Neuronal stem cell (in vitro differentiated cells): ENCODE measurements at regions not wholly inside any gene's neighbourhood (a gene's known extent, or its start where the extent isn't known, plus 50 kb on each side); places are given as distances from the start of the nearest gene placed in this dataset.
A peak's percentile ranks its signal among the peaks of the same experiment; 100 is the strongest.
"Not testable (repeated sequence)": the region's sequence is repeated elsewhere in the genome, so short reads cannot be mapped to it uniquely, and the experiment has no call there.

Experiments used
- DNase-seq: peaks from one replicate; pipeline ENCODE4 v3.0.0-alpha.2; 2013; ENCODE audit warnings: low spot score
- H2AFZ ChIP-seq: one replicate; pipeline ENCODE4 v1.6.1; 2013; ENCODE audit warnings: mild to moderate bottlenecking, low read length, inconsistent platforms
- H2AK5ac ChIP-seq: 2 replicates; pipeline ENCODE4 v1.6.1; 2013; ENCODE audit warnings: low read depth, mild to moderate bottlenecking, inconsistent platforms, low read length, moderate library complexity, mixed read lengths
- H2BK120ac ChIP-seq: 2 replicates; pipeline ENCODE4 v1.6.1; 2013; ENCODE audit warnings: low read depth, mild to moderate bottlenecking, inconsistent platforms, low read length, moderate library complexity, mixed read lengths
- H2BK12ac ChIP-seq: one replicate; pipeline ENCODE4 v1.6.1; 2013; ENCODE audit warnings: low read length, inconsistent platforms
- H2BK15ac ChIP-seq: 2 replicates; pipeline ENCODE4 v1.6.1; 2013; ENCODE audit warnings: mild to moderate bottlenecking, low read length, inconsistent platforms, mixed read lengths
- H2BK5ac ChIP-seq: one replicate; pipeline ENCODE4 v1.6.1; 2013; ENCODE audit warnings: inconsistent platforms, mild to moderate bottlenecking, low read length, moderate library complexity
- H3K14ac ChIP-seq: one replicate; pipeline ENCODE4 v1.6.1; 2013; ENCODE audit warnings: low read length, inconsistent platforms
- H3K18ac ChIP-seq: 2 replicates; pipeline ENCODE4 v1.6.1; 2013; ENCODE audit warnings: low read length, inconsistent platforms
- H3K23ac ChIP-seq: 2 replicates; pipeline ENCODE4 v1.6.1; 2013; ENCODE audit warnings: low read depth, mild to moderate bottlenecking, mixed read lengths, low read length, inconsistent platforms; ENCODE audit not compliant: poor library complexity
- H3K27ac ChIP-seq: replicated peaks from 3 replicates; pipeline ENCODE4 v1.5.1; 2013; ENCODE audit warnings: low read length, inconsistent platforms
- H3K27me3 ChIP-seq, 3 experiments: 2 replicates each; pipeline ENCODE4 v1.6.1; 2013; ENCODE audit warnings: low read length in 3 of 3, mild to moderate bottlenecking in 2 of 3, inconsistent platforms in 1 of 3, low read depth in 1 of 3, mixed read lengths in 1 of 3, moderate library complexity in 1 of 3; ENCODE audit not compliant: control insufficient read depth in 3 of 3, insufficient read depth in 3 of 3
- H3K36me3 ChIP-seq, 2 donors: replicated peaks in 1 of 2; 2 replicates each; pipeline ENCODE4 v1.6.1; 2013; ENCODE audit warnings: low read length in 2 of 2; ENCODE audit not compliant: control insufficient read depth in 2 of 2, insufficient read depth in 2 of 2
- H3K4ac ChIP-seq: 2 replicates; pipeline ENCODE4 v1.6.1; 2013; ENCODE audit warnings: inconsistent platforms, mild to moderate bottlenecking, low read length, moderate library complexity
- H3K4me1 ChIP-seq, 2 donors: 1 replicate in 1 of 2; 2 replicates in 1 of 2; pipeline ENCODE4 v1.6.1; 2013; ENCODE audit warnings: low read length in 2 of 2, low read depth in 1 of 2; ENCODE audit not compliant: control insufficient read depth in 2 of 2, insufficient read depth in 1 of 2
- H3K4me2 ChIP-seq: one replicate; pipeline ENCODE4 v1.6.1; 2013; ENCODE audit warnings: mild to moderate bottlenecking, low read length, inconsistent platforms; ENCODE audit not compliant: insufficient read depth, poor library complexity, severe bottlenecking
- H3K4me3 ChIP-seq, 2 donors: 2 replicates each; pipeline ENCODE4 v1.5.1; 2013; ENCODE audit warnings: low read length in 2 of 2, mild to moderate bottlenecking in 2 of 2, inconsistent platforms in 1 of 2, moderate library complexity in 1 of 2
- H3K79me1 ChIP-seq: one replicate; pipeline ENCODE4 v1.6.1; 2013; ENCODE audit warnings: low read depth, mild to moderate bottlenecking, inconsistent platforms, low read length, moderate library complexity
- H3K9ac ChIP-seq: one replicate; pipeline ENCODE4 v1.6.1; 2013; ENCODE audit warnings: mild to moderate bottlenecking, low read depth, low read length, inconsistent platforms; ENCODE audit not compliant: poor library complexity
- H3K9me3 ChIP-seq, 2 donors: replicated peaks in 1 of 2; 2 replicates each; pipeline versions ENCODE3 to v1.6.1; 2013; ENCODE audit warnings: low read length in 2 of 2, mild to moderate bottlenecking in 2 of 2, inconsistent platforms in 1 of 2, low read depth in 1 of 2, mixed read lengths in 1 of 2, moderate library complexity in 1 of 2; ENCODE audit not compliant: control insufficient read depth in 2 of 2, insufficient read depth in 1 of 2
- H4K8ac ChIP-seq: one replicate; pipeline ENCODE4 v1.6.1; 2013; ENCODE audit warnings: low read depth, mild to moderate bottlenecking, inconsistent platforms, low read length, moderate library complexity
- H4K91ac ChIP-seq: one replicate; pipeline ENCODE4 v1.6.1; 2013; ENCODE audit warnings: low read length, low read depth, mild to moderate bottlenecking, inconsistent platforms; ENCODE audit not compliant: poor library complexity
- WGBS, 2 donors: extraction: QIAGEN DNeasy Blood & Tissue Kit; methylation state at CpG; one replicate each; pipeline ENCODE4 v1.1.7; 2013; ENCODE audit warnings: missing lambda C conversion rate in 2 of 2, mixed read lengths in 1 of 2; ENCODE audit not compliant: insufficient read length in 2 of 2, insufficient replicate concordance in 1 of 2; ENCODE audit errors: extremely low coverage in 2 of 2; 5-methylcytosine and 5-hydroxymethylcytosine counted together

- not testable (repeated sequence) for DNase-seq, H3K23ac ChIP-seq, H4K91ac ChIP-seq, H3K18ac ChIP-seq, H3K36me3 ChIP-seq, H3K4me2 ChIP-seq, H2BK12ac ChIP-seq, H3K4ac ChIP-seq, H2AFZ ChIP-seq, H4K8ac ChIP-seq, H3K4me1 ChIP-seq, H3K79me1 ChIP-seq, H3K27ac ChIP-seq, H2BK15ac ChIP-seq, H2AK5ac ChIP-seq, H3K4me3 ChIP-seq, H3K9me3 ChIP-seq, H2BK5ac ChIP-seq, H3K9ac ChIP-seq, H2BK120ac ChIP-seq, H3K14ac ChIP-seq, H3K27me3 ChIP-seq
- no CpG with 5 or more reads among the region's 6 CpGs for WGBS, 2 donors
Observed at GRCh38 chr7:26089469-26089868, 62.5 kb upstream of the NFE2L3 start.

GRCh38 chr7:26090927-26091519, 61.0 kb upstream of the NFE2L3 start:
- no CpG with 5 or more reads among the region's 6 CpGs for WGBS, 2 donors
- peak overlapping the region in 1 of 2 donors; percentile 13 for H3K4me3 ChIP-seq
- H2BK5ac ChIP-seq: no peak overlapping the region
- peaks cover 0 to 4% (median 0%) of the 10 kb centered on the region in 3 experiments for H3K27me3 ChIP-seq
- no peak overlapping the region for H3K18ac ChIP-seq
- no peaks in the 10 kb centered on the region for H3K36me3 ChIP-seq
- H3K79me1 ChIP-seq: no peaks in the 10 kb centered on the region
- no peak overlapping the region for H3K14ac ChIP-seq
- H4K91ac ChIP-seq: no peak overlapping the region
- H2AK5ac ChIP-seq: no peak overlapping the region
- H2BK12ac ChIP-seq: no peak overlapping the region
- no peak overlapping the region for H3K4ac ChIP-seq
- H3K27ac ChIP-seq: no peak overlapping the region
- H3K4me1 ChIP-seq: peaks cover 0 to 2% of the 10 kb centered on the region in 2 donors
- H3K23ac ChIP-seq: no peak overlapping the region
- DNase-seq: peak; percentile 62
- H4K8ac ChIP-seq: no peak overlapping the region
- H3K9me3 ChIP-seq: no peaks in the 10 kb centered on the region
- H2BK15ac ChIP-seq: no peak overlapping the region
- H2AFZ ChIP-seq: peak overlapping the region; percentile 90
- H3K4me2 ChIP-seq: no peak overlapping the region
- H3K9ac ChIP-seq: no peak overlapping the region
- H2BK120ac ChIP-seq: no peak overlapping the region

- H3K79me1 ChIP-seq: no peaks in the 10 kb centered on the region
- peaks cover 0 to 4% (median 0%) of the 10 kb centered on the region in 3 experiments for H3K27me3 ChIP-seq
- H3K36me3 ChIP-seq: no peaks in the 10 kb centered on the region
- H3K4me3 ChIP-seq: no peak overlapping the region
- no peak overlapping the region for H4K91ac ChIP-seq
- DNase-seq: no peak
- no peak overlapping the region for H3K27ac ChIP-seq
- H3K18ac ChIP-seq: no peak overlapping the region
- no peak overlapping the region for H2BK120ac ChIP-seq
- no peak overlapping the region for H2AFZ ChIP-seq
- no CpG with 5 or more reads among the region's 4 CpGs for WGBS, 2 donors
- H3K4me1 ChIP-seq: peaks cover 0 to 2% of the 10 kb centered on the region in 2 donors
- H2BK15ac ChIP-seq: no peak overlapping the region
- no peak overlapping the region for H3K4me2 ChIP-seq
- H2BK5ac ChIP-seq: no peak overlapping the region
- no peak overlapping the region for H3K14ac ChIP-seq
- H2AK5ac ChIP-seq: no peak overlapping the region
- H3K4ac ChIP-seq: no peak overlapping the region
- H3K23ac ChIP-seq: no peak overlapping the region
- H3K9ac ChIP-seq: no peak overlapping the region
- H3K9me3 ChIP-seq: no peaks in the 10 kb centered on the region
- no peak overlapping the region for H2BK12ac ChIP-seq
- no peak overlapping the region for H4K8ac ChIP-seq
Observed at GRCh38 chr7:26091933-26092332, 60.1 kb upstream of the NFE2L3 start.

GRCh38 chr7:26093023-26093422, 59.0 kb upstream of the NFE2L3 start:
- Histone ChIP-seq H2AFZ (no peak overlapping the region), H3K4me1 (peaks cover 0 to 2% of the 10 kb centered on the region in 2 donors), H3K4me2 (no peak overlapping the region), H2BK15ac (no peak overlapping the region), H2AK5ac (no peak overlapping the region), H3K79me1 (no peaks in the 10 kb centered on the region), H2BK12ac (no peak overlapping the region), H3K27ac (no peak overlapping the region), H3K36me3 (no peaks in the 10 kb centered on the region), H3K4ac (no peak overlapping the region), H3K4me3 (no peak overlapping the region), H4K8ac (no peak overlapping the region), H3K18ac (no peak overlapping the region), H4K91ac (no peak overlapping the region), H3K27me3 (no peaks in the 10 kb centered on the region), H2BK120ac (no peak overlapping the region), H3K9ac (no peak overlapping the region), H3K23ac (no peak overlapping the region), H2BK5ac (no peak overlapping the region), H3K14ac (no peak overlapping the region), H3K9me3 (no peaks in the 10 kb centered on the region)
- no peak for DNase-seq
